GM03348 (cell line): ENCODE measurements at regions not wholly inside any gene's neighbourhood (a gene's known extent, or its start where the extent isn't known, plus 50 kb on each side); places are given as distances from the start of the nearest gene placed in this dataset.

ENCODE experiments used
- DNase-seq: peaks from one replicate; pipeline ENCODE4 v3.0.0; 2012; ENCODE audit warnings: low spot score

- no peak for DNase-seq
Observed at GRCh38 chr12:93154753-93155480, 222.8 kb upstream of the NUDT4 start.

GRCh38 chr12:93156086-93156716 lies 221.5 kb upstream of the NUDT4 start:
- DNase-seq = no peak

- DNase-seq = no peak
Observed at GRCh38 chr12:93157279-93157678, 220.4 kb upstream of the NUDT4 start.

GRCh38 chr12:93158065-93158843 lies 219.5 kb upstream of the NUDT4 start:
- DNase-seq = no peak

GRCh38 chr12:93163260-93164036 lies 214.3 kb upstream of the NUDT4 start:
- DNase-seq = peak; percentile 80

GRCh38 chr12:93164103-93164880 lies 213.4 kb upstream of the NUDT4 start:
- DNase-seq = no peak

- no peak for DNase-seq
Observed at GRCh38 chr12:93165384-93165932, 212.3 kb upstream of the NUDT4 start.

- no peak for DNase-seq
Observed at GRCh38 chr12:93166541-93167307, 211.0 kb upstream of the NUDT4 start.

GRCh38 chr12:93167331-93167730 lies 210.4 kb upstream of the NUDT4 start:
- no peak for DNase-seq

GRCh38 chr12:93167841-93168492 lies 209.8 kb upstream of the NUDT4 start:
- no peak for DNase-seq

- DNase-seq = no peak
Observed at GRCh38 chr12:93168751-93169150, 209.0 kb upstream of the NUDT4 start.

GRCh38 chr12:93169536-93169935 lies 208.2 kb upstream of the NUDT4 start:
- no peak for DNase-seq

- DNase-seq = no peak
Observed at GRCh38 chr12:93170928-93171327, 206.8 kb upstream of the NUDT4 start.

- DNase-seq = no peak
Observed at GRCh38 chr12:93173178-93173957, 204.4 kb upstream of the NUDT4 start.

GRCh38 chr12:93174048-93174447 lies 203.7 kb upstream of the NUDT4 start:
- DNase-seq = peak; percentile 6

- no peak for DNase-seq
Observed at GRCh38 chr12:93174473-93174872, 203.3 kb upstream of the NUDT4 start.

- peak; percentile 54 for DNase-seq
Observed at GRCh38 chr12:93176165-93176564, 201.6 kb upstream of the NUDT4 start.

GRCh38 chr12:93176610-93177126 lies 201.1 kb upstream of the NUDT4 start:
- no peak for DNase-seq
